Panc1 (cell line): ENCODE measurements at regions not wholly inside any gene's neighbourhood (a gene's known extent, or its start where the extent isn't known, plus 50 kb on each side); places are given as distances from the start of the nearest gene placed in this dataset.

Source experiments
- CTCF ChIP-seq: fragments of 450-650 bp; IDR thresholded peaks from 2 replicates; pipeline ENCODE4 v1.5.1; 2017; ENCODE audit warnings: mild to moderate bottlenecking
- POLR2AphosphoS5 ChIP-seq: IDR thresholded peaks from 2 replicates; pipeline ENCODE4 v1.6.1; 2012; ENCODE audit warnings: mild to moderate bottlenecking, low read depth, low read length, moderate library complexity
- SIN3A ChIP-seq: IDR thresholded peaks from 2 replicates; pipeline ENCODE4 v1.6.1; 2012; ENCODE audit warnings: low read depth, mild to moderate bottlenecking, low read length, moderate library complexity, borderline replicate concordance; ENCODE audit not compliant: insufficient read depth

- TF ChIP-seq CTCF: no peak
- no peak for TF ChIP-seq POLR2AphosphoS5
- TF ChIP-seq SIN3A: no peak
These were observed 1005.7 kb downstream of the DTWD2 start for GRCh38 chr5:117982691-117983090.
